A204.1 (cell line): ENCODE measurements at regions not wholly inside any gene's neighbourhood (a gene's known extent, or its start where the extent isn't known, plus 50 kb on each side); places are given as distances from the start of the nearest gene placed in this dataset.
"Not testable (repeated sequence)": the region's sequence is repeated elsewhere in the genome, so short reads cannot be mapped to it uniquely, and the experiment has no call there.

Experiments used
- FAIRE-seq: peaks from 2 replicates; lab custom pipeline; 2012; peaks lifted over from hg19 to GRCh38; lab: Jason Lieb, UNC

GRCh38 chr1:222233444-222234158, 314.3 kb downstream of the HHIPL2 start:
- no peak for FAIRE-seq

GRCh38 chr1:222232842-222233241, 315.1 kb downstream of the HHIPL2 start:
- FAIRE-seq = no peak

DNA sequence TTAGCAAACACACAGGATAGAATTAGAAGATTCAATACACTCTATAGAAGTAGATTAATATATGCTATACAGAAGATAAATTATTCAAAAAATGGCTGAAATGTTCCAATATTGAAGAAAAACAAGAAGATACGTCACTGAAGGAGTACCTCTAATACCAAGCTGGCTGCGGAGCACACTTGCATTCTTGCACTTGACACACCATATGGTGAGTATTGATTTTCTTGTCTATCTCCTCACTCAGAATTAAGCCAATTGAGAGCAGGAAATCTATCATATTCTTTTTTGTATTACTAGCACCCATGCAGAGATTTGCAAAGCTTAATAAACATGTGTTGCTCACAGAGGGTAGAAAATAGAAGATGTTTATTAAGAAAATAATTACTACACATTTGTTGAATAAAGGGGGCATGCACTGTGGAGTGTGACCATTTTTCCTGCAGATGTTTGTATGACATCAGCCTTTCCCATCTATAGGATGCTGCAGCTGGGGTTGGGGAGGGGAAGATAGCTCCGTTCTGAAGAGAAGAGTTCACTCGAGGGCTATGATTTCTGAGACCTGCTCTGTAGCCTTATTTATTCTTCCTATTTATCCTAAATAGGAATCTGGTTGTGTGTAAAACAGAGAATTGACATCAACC, 318.1 kb downstream of the HHIPL2 start:
- FAIRE-seq = no peak

GRCh38 chr1:222225316-222225691, 322.6 kb downstream of the HHIPL2 start:
- FAIRE-seq = no peak

DNA sequence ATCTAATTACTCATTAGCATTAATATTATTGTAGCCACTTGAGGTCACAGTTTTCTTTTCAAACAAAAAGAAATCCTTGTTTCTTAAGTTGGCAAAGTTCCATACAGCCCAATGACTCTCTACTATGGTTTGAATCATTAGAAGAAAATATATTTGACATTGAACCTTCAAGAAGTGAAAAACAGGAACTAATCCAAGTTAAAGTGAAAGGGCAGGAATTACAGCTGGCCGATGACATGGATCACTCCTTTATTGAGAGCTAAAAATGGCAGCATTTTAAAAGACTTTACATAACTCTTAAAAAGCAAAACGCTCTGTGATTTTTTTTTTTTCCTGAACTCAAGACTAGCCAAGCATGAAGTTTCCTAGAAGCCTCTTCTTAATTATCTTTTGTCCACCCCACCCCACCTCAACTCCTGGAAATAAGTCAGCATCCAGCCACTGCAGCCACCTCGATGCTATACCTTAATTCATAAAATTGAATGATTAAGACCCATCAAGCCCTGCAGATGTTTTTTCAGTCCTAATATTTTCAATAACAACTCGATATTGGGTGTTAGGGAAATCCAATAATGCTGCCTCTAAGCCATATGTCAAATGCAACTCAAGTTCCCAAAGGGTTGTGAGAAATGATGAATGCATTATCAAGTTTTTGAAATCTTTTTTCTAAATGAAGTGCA, 323.1 kb downstream of the HHIPL2 start:
- FAIRE-seq = no peak

GRCh38 chr1:222224156-222224555, 323.7 kb downstream of the HHIPL2 start:
- FAIRE-seq = no peak

- FAIRE-seq = no peak
Observed at GRCh38 chr1:222223010-222223409, 324.9 kb downstream of the HHIPL2 start.

DNA sequence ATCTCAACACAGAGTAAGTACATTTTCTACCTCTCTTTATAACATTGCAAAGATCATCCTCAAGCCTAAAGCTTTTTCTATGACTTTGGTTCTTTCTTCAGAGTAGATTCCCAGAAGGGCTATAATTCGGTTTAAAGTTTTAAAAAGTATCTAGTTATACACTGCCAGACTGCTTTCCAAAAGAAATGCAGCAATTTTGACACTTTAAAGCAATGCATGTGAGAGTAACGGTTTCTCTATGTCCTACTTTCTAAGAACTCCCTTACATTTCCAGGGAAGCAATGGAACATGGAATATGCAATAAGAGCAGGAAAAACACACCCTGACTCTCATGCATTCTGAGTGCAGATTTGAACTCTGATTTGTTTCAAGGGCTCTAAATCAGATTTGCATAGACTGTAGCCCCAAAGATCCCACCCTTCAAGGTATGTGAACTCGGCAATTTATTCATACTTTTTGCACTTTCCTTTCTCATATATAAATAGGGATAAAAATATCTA, 331.6 kb downstream of the HHIPL2 start:
- FAIRE-seq = no peak

DNA sequence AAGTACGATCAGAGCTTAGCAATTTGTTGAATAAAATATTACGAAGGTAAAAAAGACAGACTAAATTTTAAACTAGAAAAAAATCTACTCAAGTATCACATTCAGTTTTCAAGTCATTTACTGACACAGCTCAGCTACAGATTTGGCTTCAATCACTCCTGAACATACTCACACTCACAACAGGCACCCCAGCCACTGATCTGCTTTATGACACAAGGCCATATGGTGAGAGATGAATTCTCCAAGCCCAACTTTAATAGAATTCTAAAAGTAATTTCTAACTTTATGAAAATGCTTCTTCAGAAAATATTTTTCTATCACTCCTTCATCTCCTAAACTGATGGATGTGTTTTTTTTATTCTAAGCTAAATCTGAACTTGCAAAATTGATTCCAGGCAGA, 337.1 kb downstream of the HHIPL2 start:
- FAIRE-seq = no peak

DNA sequence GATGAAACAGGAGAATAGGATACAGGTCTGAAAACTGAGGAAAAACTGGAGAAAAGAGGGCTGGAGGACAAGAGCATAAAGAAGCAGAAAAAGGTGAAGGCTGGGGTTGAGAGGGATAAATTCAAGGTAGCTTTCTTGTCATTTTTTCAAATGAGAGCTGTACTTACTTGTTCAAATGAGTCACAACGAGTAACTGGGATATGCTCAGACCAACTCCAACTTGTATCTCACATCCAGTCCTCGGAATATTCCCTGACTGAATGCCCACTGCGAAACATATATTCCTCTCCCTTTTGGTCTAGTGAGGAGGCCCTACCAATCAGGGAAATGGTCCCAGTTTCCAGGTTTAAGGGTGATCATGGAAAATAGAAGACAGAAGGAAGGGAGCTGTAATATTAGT, 343.4 kb downstream of the HHIPL2 start:
- no peak for FAIRE-seq

DNA sequence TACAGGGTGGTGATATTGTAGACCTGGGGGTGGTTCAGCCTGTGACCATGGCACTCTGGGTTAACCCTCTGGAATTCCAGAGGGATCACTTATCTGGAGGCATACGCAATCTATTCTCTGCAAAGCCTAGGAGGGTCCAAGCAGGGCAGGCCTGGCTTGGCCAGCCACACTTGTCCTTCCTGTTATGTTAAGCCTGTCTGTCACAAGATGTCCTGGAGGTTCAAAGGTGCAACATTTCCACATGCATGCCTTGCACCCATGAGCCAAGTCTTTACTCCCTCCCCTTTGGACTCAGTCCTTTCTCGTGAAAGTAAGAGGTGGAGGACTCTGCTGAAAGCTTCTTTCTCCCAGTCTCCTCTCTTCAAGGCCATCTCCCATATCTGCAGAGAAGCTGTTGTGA, 345.1 kb downstream of the HHIPL2 start:
- FAIRE-seq = no peak

DNA sequence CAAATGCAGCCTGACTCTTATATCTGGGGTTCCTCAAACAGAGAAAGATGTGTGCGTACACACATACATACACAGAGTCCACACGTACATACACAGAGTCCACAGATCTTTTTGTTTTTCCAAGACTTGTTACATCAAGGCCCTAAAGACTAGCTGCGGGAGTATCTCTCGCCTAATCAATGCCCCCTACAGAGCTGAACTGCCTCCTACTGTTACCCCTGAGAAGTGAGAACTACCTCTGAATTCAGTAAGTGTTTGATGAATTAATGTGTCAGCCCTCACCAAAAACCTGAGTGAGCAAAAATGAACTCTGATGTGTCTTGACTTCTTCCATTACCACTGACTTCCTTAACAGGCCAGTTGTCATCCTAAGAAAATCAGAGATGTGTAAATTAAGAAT, 351.2 kb downstream of the HHIPL2 start:
- FAIRE-seq = no peak

GRCh38 chr1:222196288-222196687, 351.6 kb downstream of the HHIPL2 start:
- no peak for FAIRE-seq

- no peak for FAIRE-seq
Observed at GRCh38 chr1:222195857-222196256, 352.0 kb downstream of the HHIPL2 start.

- FAIRE-seq = no peak
Observed at GRCh38 chr1:222189218-222189617, 358.7 kb downstream of the HHIPL2 start.

GRCh38 chr1:222187566-222188332, 360.2 kb downstream of the HHIPL2 start:
- no peak for FAIRE-seq

DNA sequence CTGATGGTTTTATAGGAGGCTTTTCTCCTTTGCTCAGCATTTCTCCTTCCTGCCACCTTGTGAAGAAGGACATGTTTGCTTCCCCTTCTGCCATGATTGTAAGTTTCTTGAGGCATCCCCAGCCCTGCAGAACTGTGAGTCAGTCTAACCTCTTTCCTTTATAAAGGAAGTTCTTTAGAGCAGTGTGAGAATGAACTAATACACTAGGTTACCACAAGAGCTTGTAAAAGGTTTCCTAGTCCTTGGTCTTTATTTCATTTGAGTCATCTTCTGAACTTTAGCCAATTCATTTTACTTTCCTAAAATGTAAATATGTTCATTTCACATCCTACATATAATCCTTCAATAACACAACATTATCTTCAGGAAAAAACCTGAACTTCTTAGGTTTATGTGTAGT, 365.3 kb downstream of the HHIPL2 start:
- no peak for FAIRE-seq

DNA sequence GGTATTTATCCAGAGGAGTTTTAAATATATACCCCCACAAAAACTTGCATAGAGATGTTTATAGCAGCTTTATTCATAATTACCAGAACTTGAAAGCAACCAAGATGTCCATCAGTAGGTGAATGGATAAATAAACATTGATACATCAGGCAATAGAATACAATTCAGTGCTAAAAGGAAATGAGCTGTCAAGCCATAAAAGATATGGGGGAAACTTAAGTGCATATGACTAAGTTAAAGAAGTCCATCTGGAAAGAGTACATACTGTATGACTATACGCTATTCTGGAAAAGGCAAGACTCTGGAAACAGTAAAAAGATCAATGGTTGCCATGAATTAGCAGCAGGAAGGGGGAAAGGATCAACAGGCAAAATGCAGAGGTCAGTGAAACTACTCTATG, 366.7 kb downstream of the HHIPL2 start:
- FAIRE-seq = no peak

DNA sequence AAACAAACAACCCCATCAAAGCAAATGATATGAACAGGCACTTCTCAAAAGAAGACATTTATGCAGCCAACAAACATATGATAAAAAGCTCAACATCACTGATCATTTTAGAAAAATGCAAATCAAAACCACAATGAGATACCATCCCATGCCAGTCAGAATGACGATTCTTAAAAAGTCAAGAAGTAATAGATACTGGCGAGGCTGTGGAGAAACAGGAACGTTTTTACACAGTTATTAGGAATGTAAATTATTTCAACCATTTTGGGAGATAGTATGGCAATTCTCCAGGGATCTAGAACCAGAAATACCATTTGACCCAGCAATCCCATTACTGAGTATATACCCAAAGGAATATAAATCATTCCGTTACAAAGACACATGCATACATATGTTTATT, 370.4 kb downstream of the HHIPL2 start:
- FAIRE-seq = not testable (repeated sequence)

DNA sequence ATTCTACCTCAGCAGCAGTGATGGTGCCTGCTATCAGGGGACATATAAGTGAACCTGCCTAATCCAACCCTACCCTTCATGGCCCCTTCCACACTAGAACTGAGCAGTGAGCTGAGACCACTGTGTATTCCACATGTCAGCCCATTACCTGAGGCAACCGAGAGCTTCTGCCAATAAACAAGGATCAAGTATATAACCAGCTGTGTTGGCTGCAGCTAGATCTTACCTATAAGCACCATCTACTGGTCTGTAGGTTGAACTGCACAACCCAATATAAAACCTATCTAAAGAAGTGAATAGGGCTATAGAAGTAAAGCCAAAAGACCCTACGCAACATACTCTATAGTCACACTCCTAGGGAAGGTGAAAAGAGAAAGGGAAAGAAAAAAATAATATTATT, 376.9 kb downstream of the HHIPL2 start:
- no peak for FAIRE-seq

DNA sequence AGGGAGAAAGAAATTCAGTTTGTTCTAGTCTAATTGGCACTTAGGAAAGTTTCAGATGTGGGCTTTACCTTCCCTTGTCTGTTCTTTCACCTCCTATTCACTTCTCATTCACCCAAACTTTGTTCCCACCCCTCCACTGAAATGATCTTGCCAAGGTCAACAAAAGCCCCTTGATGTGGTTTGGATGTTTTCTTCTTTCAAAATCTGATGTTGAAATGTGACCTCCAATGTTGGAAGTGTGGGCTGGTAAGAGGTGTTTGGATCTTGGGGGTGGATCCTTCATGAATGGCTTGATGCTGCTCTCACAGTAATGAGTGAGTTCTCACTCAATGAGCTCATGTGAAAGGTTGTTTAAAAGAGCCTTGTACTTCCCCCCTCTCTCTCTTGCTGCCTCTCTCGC, 379.3 kb downstream of the HHIPL2 start:
- no peak for FAIRE-seq

DNA sequence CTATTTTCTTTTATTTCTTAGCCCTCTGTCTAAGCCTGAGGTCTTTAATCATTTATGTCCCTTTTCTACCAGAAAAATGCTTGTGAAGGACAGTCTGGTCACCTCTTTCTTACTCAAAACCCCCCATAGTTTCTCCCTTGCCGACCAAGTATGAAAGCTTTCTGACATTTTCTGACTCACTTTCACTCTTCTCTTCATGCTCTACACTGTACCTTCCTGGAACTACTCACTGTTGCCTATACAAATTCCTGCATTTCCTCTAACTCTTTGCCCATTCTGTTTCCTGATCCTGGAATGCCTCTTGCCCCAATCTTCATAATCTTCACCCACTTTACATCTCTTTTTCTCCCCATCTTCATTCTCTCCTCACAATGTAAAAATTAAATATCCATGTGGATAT, 380.0 kb downstream of the HHIPL2 start:
- no peak for FAIRE-seq

GRCh38 chr1:222167111-222167510, 380.8 kb downstream of the HHIPL2 start:
- no peak for FAIRE-seq
